GM23338 (cell line): ENCODE measurements at regions not wholly inside any gene's neighbourhood (a gene's known extent, or its start where the extent isn't known, plus 50 kb on each side); places are given as distances from the start of the nearest gene placed in this dataset.
"Not testable (repeated sequence)": the region's sequence is repeated elsewhere in the genome, so short reads cannot be mapped to it uniquely, and the experiment has no call there.

Experiments used
- CREB1 ChIP-seq: fragments of 250-450 bp; sonication (Bioruptor Pico); IDR thresholded peaks from 2 replicates; pipeline ENCODE4 v1.5.0; 2020; ENCODE audit warnings: low read depth, mild to moderate bottlenecking, moderate library complexity
- EZH2 ChIP-seq: fragments of 200-600 bp; sonication (generic); IDR thresholded peaks from one replicate; pipeline ENCODE4 v1.8.0; 2017; ENCODE audit warnings: antibody characterized with exemption, mild to moderate bottlenecking, low read depth; ENCODE audit not compliant: unreplicated experiment
- POLR2AphosphoS5 ChIP-seq: IDR thresholded peaks from 2 replicates; pipeline ENCODE4 v1.6.1; 2016; ENCODE audit warnings: antibody characterized with exemption, low read depth
- TF ChIP-seq, protein P1 (sequence below), 2 experiments: fragments of 200-600 bp in 1 of 2; sonication (generic) in 1 of 2; conservative IDR thresholded peaks; 2 replicates each; pipeline versions ENCODE4 v1.5.1 to v1.6.1; 2016 to 2017; ENCODE audit warnings: antibody characterized with exemption in 2 of 2, low read depth in 2 of 2, mild to moderate bottlenecking in 2 of 2, moderate library complexity in 1 of 2
- TF ChIP-seq, protein P2 (sequence below): IDR thresholded peaks from one replicate; pipeline ENCODE4 v1.6.1; 2018; ENCODE audit warnings: antibody characterized with exemption; ENCODE audit not compliant: unreplicated experiment

DNA sequence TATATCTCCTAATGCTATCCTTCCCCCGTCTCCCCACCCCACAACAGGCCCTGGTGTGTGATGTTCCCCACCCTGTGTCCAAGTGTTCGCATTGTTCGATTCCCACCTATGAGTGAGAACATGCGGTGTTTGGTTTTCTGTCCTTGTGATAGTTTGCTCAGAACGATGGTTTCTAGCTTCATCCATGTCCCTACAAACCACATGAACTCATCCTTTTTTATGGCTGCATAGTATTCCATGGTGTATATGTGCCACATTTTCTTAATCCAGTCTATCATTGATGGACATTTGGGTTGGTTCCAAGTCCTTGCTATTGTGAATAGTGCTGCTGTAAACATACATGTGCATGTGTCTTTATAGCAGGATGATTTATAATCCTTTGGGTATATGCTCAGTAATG is 79.1 kb upstream of the NAA35 start:
- TF ChIP-seq EZH2; CREB1 (CRISPR knock-in tag); POLR2AphosphoS5: not testable (repeated sequence)
- TF ChIP-seq, protein P1, sequence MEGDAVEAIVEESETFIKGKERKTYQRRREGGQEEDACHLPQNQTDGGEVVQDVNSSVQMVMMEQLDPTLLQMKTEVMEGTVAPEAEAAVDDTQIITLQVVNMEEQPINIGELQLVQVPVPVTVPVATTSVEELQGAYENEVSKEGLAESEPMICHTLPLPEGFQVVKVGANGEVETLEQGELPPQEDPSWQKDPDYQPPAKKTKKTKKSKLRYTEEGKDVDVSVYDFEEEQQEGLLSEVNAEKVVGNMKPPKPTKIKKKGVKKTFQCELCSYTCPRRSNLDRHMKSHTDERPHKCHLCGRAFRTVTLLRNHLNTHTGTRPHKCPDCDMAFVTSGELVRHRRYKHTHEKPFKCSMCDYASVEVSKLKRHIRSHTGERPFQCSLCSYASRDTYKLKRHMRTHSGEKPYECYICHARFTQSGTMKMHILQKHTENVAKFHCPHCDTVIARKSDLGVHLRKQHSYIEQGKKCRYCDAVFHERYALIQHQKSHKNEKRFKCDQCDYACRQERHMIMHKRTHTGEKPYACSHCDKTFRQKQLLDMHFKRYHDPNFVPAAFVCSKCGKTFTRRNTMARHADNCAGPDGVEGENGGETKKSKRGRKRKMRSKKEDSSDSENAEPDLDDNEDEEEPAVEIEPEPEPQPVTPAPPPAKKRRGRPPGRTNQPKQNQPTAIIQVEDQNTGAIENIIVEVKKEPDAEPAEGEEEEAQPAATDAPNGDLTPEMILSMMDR (conservative IDR thresholded peaks at IDR 0.05; ENCODE audit: low read depth in 2 of 2) = not testable (repeated sequence)
- TF ChIP-seq, protein P2, sequence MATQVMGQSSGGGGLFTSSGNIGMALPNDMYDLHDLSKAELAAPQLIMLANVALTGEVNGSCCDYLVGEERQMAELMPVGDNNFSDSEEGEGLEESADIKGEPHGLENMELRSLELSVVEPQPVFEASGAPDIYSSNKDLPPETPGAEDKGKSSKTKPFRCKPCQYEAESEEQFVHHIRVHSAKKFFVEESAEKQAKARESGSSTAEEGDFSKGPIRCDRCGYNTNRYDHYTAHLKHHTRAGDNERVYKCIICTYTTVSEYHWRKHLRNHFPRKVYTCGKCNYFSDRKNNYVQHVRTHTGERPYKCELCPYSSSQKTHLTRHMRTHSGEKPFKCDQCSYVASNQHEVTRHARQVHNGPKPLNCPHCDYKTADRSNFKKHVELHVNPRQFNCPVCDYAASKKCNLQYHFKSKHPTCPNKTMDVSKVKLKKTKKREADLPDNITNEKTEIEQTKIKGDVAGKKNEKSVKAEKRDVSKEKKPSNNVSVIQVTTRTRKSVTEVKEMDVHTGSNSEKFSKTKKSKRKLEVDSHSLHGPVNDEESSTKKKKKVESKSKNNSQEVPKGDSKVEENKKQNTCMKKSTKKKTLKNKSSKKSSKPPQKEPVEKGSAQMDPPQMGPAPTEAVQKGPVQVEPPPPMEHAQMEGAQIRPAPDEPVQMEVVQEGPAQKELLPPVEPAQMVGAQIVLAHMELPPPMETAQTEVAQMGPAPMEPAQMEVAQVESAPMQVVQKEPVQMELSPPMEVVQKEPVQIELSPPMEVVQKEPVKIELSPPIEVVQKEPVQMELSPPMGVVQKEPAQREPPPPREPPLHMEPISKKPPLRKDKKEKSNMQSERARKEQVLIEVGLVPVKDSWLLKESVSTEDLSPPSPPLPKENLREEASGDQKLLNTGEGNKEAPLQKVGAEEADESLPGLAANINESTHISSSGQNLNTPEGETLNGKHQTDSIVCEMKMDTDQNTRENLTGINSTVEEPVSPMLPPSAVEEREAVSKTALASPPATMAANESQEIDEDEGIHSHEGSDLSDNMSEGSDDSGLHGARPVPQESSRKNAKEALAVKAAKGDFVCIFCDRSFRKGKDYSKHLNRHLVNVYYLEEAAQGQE = not testable (repeated sequence)
